MV-4-11 (cell line): ENCODE measurements at regions not wholly inside any gene's neighbourhood (a gene's known extent, or its start where the extent isn't known, plus 50 kb on each side); places are given as distances from the start of the nearest gene placed in this dataset.

Source experiments
- DNase-seq: peaks from one replicate; lab custom pipeline; 2025; lab: John Stamatoyannopoulos, UW

GRCh38 chrX:68894513-68895340 is 65.9 kb downstream of the EFNB1 start:
- peak; percentile 67 for DNase-seq

DNA sequence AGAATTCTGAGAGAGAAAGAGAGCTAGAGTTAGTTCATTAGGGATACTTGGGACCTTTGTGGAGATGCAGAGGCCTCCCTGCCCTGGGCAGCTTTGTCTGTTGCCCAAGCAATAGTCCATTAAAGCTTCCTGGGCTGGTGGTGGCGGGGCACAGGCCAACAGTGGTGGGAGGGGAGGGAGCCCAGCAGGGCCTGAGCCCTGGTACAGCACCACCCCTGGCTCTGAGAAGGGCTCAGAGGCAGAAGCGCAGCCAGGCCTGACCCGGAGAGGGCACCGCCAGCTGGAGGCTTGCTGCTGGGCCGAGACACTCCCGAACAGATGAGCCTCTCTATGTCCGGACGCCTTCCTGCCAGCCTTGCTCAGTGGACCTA is 65.3 kb downstream of the EFNB1 start:
- DNase-seq, result no peak

DNA sequence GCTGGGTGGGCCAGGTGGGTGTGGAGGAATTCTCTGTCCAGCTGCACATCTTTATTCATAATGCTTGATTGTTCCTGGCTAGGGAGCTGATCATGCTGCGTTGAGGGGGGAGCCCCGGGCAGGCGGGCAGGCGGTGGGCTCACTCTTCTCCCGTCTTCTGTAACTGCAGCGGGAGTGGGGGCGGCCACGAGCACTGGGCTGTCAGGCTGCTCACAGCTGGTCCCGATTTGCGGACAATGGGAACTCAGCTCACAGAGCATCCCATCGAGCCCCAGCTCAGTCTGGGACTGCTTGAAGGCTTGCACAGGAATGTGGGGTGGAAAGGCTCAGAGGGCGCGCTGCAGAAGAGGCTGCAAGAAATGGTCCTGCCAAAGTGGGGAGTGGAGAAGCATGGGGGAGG is 63.8 kb downstream of the EFNB1 start:
- DNase-seq, result no peak

GRCh38 chrX:68892134-68892533 is 63.3 kb downstream of the EFNB1 start:
- DNase-seq, result no peak
